GM23338 (cell line): ENCODE measurements at regions not wholly inside any gene's neighbourhood (a gene's known extent, or its start where the extent isn't known, plus 50 kb on each side); places are given as distances from the start of the nearest gene placed in this dataset.

Source experiments
- CTCF ChIP-seq, 2 experiments: fragments of 200-600 bp in 1 of 2; sonication (generic) in 1 of 2; conservative IDR thresholded peaks; 2 replicates each; pipeline versions ENCODE4 v1.5.1 to v1.6.1; 2016 to 2017; ENCODE audit warnings: antibody characterized with exemption in 2 of 2, low read depth in 2 of 2, mild to moderate bottlenecking in 2 of 2, moderate library complexity in 1 of 2
- POLR2AphosphoS5 ChIP-seq: IDR thresholded peaks from 2 replicates; pipeline ENCODE4 v1.6.1; 2016; ENCODE audit warnings: antibody characterized with exemption, low read depth
- ZNF114 ChIP-seq: fragments of 250-450 bp; sonication (Bioruptor Pico); IDR thresholded peaks from 2 replicates; pipeline ENCODE4 v1.5.0; 2020; ENCODE audit warnings: mild to moderate bottlenecking, moderate library complexity

DNA sequence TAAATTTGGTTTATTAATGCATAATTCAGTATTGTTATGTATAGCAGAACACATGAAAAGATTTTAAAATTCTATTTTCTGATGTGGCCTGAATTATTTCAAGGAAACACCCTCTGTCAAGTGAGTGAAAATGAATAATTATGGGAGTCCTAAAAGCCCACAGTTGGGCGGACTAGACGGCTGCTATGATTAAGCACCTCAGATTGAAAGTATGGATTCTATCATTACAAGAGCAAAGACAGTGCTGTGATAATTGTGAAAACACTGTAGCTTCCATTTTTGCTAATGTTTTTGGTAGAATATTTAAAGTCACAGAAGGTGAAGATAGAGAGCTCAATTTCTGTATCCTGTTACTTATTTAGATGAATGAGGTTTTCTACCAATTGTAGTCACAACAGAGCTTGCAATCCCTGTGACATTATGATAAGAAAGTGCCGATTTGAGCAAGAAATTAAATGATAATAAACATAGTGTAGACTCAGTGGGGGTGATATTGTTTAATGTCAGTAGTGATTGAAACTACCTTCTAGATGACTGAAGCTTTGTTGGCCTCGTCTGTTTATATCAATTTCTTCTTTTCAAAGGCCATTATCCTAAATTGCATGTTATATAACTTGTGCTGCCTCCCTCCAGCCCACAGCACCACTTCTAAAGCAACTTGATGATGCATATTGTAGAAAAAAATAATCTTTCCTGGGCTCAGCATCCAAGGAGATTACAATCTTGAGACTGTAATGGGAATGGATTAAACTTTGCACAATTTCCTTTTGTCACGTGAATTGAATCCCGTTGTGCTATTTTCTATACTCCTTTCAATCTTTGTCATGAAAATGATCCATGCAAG is 359.8 kb downstream of the BTG1 start:
- TF ChIP-seq POLR2AphosphoS5, result no peak
- no peak for TF ChIP-seq CTCF (conservative IDR thresholded peaks at IDR 0.05; ENCODE audit: low read depth in 2 of 2)
- no peak for TF ChIP-seq ZNF114 (CRISPR knock-in tag)
